Fibroblast of the conjunctiva (primary cell): ENCODE measurements at regions not wholly inside any gene's neighbourhood (a gene's known extent, or its start where the extent isn't known, plus 50 kb on each side); places are given as distances from the start of the nearest gene placed in this dataset.

Experiments
- DNase-seq: peaks from one replicate; pipeline ENCODE4 v3.0.0-alpha.2; 2010; ENCODE audit warnings: low read depth

- no peak for DNase-seq
Observed at GRCh38 chr10:111354859-111355258, 278.0 kb downstream of the ADRA2A start.

GRCh38 chr10:111356571-111356970, 279.7 kb downstream of the ADRA2A start:
- DNase-seq = no peak

GRCh38 chr10:111357859-111358258, 281.0 kb downstream of the ADRA2A start:
- DNase-seq = no peak

GRCh38 chr10:111360260-111360925, 283.6 kb downstream of the ADRA2A start:
- DNase-seq = no peak

GRCh38 chr10:111367531-111367930, 290.7 kb downstream of the ADRA2A start:
- DNase-seq = no peak

- no peak for DNase-seq
Observed at GRCh38 chr10:111370101-111370500, 293.3 kb downstream of the ADRA2A start.

GRCh38 chr10:111373696-111374095, 296.9 kb downstream of the ADRA2A start:
- no peak for DNase-seq

- no peak for DNase-seq
Observed at GRCh38 chr10:111379534-111380187, 302.8 kb downstream of the ADRA2A start.

- no peak for DNase-seq
Observed at GRCh38 chr10:111384556-111384955, 307.7 kb downstream of the ADRA2A start.

GRCh38 chr10:111390813-111391563, 314.2 kb downstream of the ADRA2A start:
- DNase-seq = no peak

- DNase-seq = no peak
Observed at GRCh38 chr10:111392159-111392558, 315.3 kb downstream of the ADRA2A start.

- DNase-seq = no peak
Observed at GRCh38 chr10:111392910-111393309, 316.1 kb downstream of the ADRA2A start.

GRCh38 chr10:111410740-111411139, 333.9 kb downstream of the ADRA2A start:
- no peak for DNase-seq

GRCh38 chr10:111425459-111425858, 348.6 kb downstream of the ADRA2A start:
- no peak for DNase-seq

GRCh38 chr10:111429288-111430028, 352.6 kb downstream of the ADRA2A start:
- no peak for DNase-seq

- DNase-seq = no peak
Observed at GRCh38 chr10:111430070-111430469, 353.2 kb downstream of the ADRA2A start.

GRCh38 chr10:111432588-111432987, 355.8 kb downstream of the ADRA2A start:
- DNase-seq = no peak

GRCh38 chr10:111435871-111436270, 359.0 kb downstream of the ADRA2A start:
- no peak for DNase-seq

GRCh38 chr10:111439034-111439842, 362.4 kb downstream of the ADRA2A start:
- DNase-seq = no peak

GRCh38 chr10:111440501-111440900, 363.7 kb downstream of the ADRA2A start:
- no peak for DNase-seq

- no peak for DNase-seq
Observed at GRCh38 chr10:111445667-111446066, 368.8 kb downstream of the ADRA2A start.

- DNase-seq = no peak
Observed at GRCh38 chr10:111446966-111447365, 370.1 kb downstream of the ADRA2A start.
